ENCODE measurements at regions not wholly inside any gene's neighbourhood (a gene's known extent, or its start where the extent isn't known, plus 50 kb on each side); places are given as distances from the start of the nearest gene placed in this dataset.

GRCh38 chr13:83201506-83201905 lies 680.8 kb downstream of the SLITRK1 start:
- TF ChIP-seq, protein P1, sequence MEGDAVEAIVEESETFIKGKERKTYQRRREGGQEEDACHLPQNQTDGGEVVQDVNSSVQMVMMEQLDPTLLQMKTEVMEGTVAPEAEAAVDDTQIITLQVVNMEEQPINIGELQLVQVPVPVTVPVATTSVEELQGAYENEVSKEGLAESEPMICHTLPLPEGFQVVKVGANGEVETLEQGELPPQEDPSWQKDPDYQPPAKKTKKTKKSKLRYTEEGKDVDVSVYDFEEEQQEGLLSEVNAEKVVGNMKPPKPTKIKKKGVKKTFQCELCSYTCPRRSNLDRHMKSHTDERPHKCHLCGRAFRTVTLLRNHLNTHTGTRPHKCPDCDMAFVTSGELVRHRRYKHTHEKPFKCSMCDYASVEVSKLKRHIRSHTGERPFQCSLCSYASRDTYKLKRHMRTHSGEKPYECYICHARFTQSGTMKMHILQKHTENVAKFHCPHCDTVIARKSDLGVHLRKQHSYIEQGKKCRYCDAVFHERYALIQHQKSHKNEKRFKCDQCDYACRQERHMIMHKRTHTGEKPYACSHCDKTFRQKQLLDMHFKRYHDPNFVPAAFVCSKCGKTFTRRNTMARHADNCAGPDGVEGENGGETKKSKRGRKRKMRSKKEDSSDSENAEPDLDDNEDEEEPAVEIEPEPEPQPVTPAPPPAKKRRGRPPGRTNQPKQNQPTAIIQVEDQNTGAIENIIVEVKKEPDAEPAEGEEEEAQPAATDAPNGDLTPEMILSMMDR (IDR thresholded peaks at IDR 0.05), result no peak
- TF ChIP-seq POLR2A (IDR thresholded peaks at IDR 0.05), result no peak
